Lower lobe of right lung (tissue), 2 donors: ENCODE measurements at regions not wholly inside any gene's neighbourhood (a gene's known extent, or its start where the extent isn't known, plus 50 kb on each side); places are given as distances from the start of the nearest gene placed in this dataset.

ENCODE experiments used
- ATAC-seq, 2 donors: fragments of 200-7000 bp; cut with Tn5 transposase; one replicate each; pipeline ENCODE4 v1.9.1; 2020 to 2022; ENCODE audit warnings: mild to moderate bottlenecking in 2 of 2, moderate library complexity in 2 of 2
- DNase-seq: peaks from one replicate; pipeline ENCODE4 v3.0.0-alpha.2; 2020
- H3K27ac ChIP-seq: fragments of 200-600 bp; one replicate; pipeline ENCODE4 v1.8.0; 2022
- H3K27me3 ChIP-seq: fragments of 200-600 bp; one replicate; pipeline ENCODE4 v1.8.0; 2022; ENCODE audit warnings: low read depth
- H3K36me3 ChIP-seq: fragments of 200-600 bp; one replicate; pipeline ENCODE4 v1.8.0; 2022; ENCODE audit warnings: mild to moderate bottlenecking
- H3K4me1 ChIP-seq: fragments of 200-600 bp; one replicate; pipeline ENCODE4 v1.8.0; 2022
- H3K4me3 ChIP-seq: fragments of 200-600 bp; one replicate; pipeline ENCODE4 v1.8.0; 2022; ENCODE audit warnings: mild to moderate bottlenecking
- H3K9me3 ChIP-seq: fragments of 200-600 bp; one replicate; pipeline ENCODE4 v1.8.0; 2022
- intact Hi-C: fragments of 100-400 bp; cut with DNase I; formaldehyde crosslinking; loops from one replicate; pipeline ENCODE4 v1.11.0; 2022
- TF ChIP-seq, protein P1 (sequence below): fragments of 200-600 bp; IDR thresholded peaks from one replicate; pipeline ENCODE4 v1.8.0; 2022; ENCODE audit warnings: antibody characterized with exemption, mild to moderate bottlenecking
- donor health status: DM: no; HTN: yes; CAD: no; lungs with severe emphysema.

- no peak overlapping the region for H3K4me3 ChIP-seq
- ATAC-seq (no peak), DNase-seq (no peak)
- TF ChIP-seq, protein P1, sequence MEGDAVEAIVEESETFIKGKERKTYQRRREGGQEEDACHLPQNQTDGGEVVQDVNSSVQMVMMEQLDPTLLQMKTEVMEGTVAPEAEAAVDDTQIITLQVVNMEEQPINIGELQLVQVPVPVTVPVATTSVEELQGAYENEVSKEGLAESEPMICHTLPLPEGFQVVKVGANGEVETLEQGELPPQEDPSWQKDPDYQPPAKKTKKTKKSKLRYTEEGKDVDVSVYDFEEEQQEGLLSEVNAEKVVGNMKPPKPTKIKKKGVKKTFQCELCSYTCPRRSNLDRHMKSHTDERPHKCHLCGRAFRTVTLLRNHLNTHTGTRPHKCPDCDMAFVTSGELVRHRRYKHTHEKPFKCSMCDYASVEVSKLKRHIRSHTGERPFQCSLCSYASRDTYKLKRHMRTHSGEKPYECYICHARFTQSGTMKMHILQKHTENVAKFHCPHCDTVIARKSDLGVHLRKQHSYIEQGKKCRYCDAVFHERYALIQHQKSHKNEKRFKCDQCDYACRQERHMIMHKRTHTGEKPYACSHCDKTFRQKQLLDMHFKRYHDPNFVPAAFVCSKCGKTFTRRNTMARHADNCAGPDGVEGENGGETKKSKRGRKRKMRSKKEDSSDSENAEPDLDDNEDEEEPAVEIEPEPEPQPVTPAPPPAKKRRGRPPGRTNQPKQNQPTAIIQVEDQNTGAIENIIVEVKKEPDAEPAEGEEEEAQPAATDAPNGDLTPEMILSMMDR = no peak
- intact Hi-C loops = no loop called here
- H3K36me3 ChIP-seq = no peaks in the 10 kb centered on the region
- no peaks in the 10 kb centered on the region for H3K27me3 ChIP-seq
- no peaks in the 10 kb centered on the region for H3K9me3 ChIP-seq
- H3K4me1 ChIP-seq = peaks cover 7% of the 10 kb centered on the region
- no peak overlapping the region for H3K27ac ChIP-seq
Measured at GRCh38 chr22:42322562-42322926, 52.1 kb upstream of the TCF20 start.

GRCh38 chr22:42321908-42322561 lies 51.6 kb upstream of the TCF20 start:
- H3K4me1 ChIP-seq = peaks cover 7% of the 10 kb centered on the region
- TF ChIP-seq, protein P1 = no peak
- no peaks in the 10 kb centered on the region for H3K36me3 ChIP-seq
- intact Hi-C loops = no loop called here
- no peak for ATAC-seq
- no peaks in the 10 kb centered on the region for H3K27me3 ChIP-seq
- no peak overlapping the region for H3K27ac ChIP-seq
- H3K4me3 ChIP-seq = no peak overlapping the region
- no peaks in the 10 kb centered on the region for H3K9me3 ChIP-seq
- no peak for DNase-seq

DNA sequence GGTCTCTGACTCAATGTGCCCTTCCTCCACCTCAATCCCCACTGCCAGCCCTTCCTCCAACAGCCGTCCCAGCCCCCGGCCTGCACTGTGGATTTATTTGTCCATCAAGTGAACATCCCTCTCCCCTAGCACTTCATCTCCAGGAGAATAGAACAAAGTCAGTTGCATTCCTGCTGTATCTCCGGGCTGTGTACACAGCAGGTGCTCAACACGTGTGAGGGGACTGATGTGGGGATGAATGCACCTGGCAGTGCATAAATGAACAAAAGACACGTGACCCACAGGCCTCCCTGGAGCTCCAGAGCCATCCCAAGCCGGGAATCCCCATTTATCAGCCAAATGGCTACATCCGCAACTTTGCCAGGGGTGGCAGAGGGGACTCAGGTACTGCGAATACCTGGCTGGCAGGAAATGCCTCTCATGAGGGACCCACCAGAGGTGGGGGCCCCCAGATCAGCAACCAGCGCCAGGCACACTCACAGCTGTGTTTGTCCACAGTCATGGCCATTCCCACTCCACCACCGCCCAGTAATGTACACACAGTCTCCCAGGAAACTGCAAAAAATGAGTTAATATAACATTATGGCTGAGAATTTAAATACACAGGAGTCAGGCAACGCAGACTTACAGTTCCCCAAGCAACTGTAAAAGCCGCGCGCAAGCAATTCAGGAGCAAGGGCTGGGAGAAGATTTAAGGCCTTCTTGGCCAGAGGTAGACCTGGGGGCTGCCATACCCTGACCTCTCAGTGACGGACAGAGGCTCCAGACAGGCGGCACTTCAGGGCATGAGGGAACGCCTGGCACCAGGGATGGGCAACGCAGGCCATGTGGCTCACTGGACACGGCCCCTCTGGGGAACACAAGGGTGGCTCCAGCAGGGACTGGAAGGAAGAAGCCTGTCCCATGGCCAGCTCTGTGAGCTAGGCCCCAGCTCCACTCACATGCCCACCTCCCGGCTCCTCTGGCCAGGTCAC lies 50.3 kb upstream of the TCF20 start:
- no peak overlapping the region for H3K4me3 ChIP-seq
- no peak for ATAC-seq
- TF ChIP-seq, protein P1 = no peak
- no peak overlapping the region for H3K27ac ChIP-seq
- peaks cover 7% of the 10 kb centered on the region for H3K4me1 ChIP-seq
- intact Hi-C loops = no loop called here
- no peaks in the 10 kb centered on the region for H3K27me3 ChIP-seq
- no peaks in the 10 kb centered on the region for H3K36me3 ChIP-seq
- DNase-seq = no peak
- no peaks in the 10 kb centered on the region for H3K9me3 ChIP-seq
